ENCODE measurements at regions not wholly inside any gene's neighbourhood (a gene's known extent, or its start where the extent isn't known, plus 50 kb on each side); places are given as distances from the start of the nearest gene placed in this dataset.

DNA sequence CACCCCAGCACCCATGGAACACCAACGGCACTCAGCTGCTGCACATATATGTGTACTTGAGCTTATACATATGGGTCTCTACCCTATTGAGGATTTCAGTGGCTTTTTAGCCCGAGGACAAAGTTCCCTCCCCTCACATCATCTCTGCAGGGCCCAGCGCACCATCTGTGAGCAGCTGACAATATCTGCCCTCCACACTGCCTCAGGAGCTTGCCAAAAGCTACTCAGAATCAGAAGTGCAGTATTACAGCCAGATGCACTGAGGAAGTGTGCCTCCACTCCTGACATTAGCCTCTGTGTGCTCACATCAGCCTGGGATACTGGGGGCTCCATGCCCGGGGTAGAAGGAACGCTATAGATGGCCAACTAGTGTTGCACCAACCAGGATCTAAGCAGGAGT, 903.9 kb downstream of the UQCRFS1 start:
- Histone ChIP-seq H3K4me1 (no peaks in the 10 kb centered on the region), H3K27me3 (no peaks in the 10 kb centered on the region), H3K4me3 (no peak overlapping the region), H3K27ac (no peak overlapping the region), H3K36me3 (no peaks in the 10 kb centered on the region), H3K9me3 (no peaks in the 10 kb centered on the region)
- TF ChIP-seq, protein P1, sequence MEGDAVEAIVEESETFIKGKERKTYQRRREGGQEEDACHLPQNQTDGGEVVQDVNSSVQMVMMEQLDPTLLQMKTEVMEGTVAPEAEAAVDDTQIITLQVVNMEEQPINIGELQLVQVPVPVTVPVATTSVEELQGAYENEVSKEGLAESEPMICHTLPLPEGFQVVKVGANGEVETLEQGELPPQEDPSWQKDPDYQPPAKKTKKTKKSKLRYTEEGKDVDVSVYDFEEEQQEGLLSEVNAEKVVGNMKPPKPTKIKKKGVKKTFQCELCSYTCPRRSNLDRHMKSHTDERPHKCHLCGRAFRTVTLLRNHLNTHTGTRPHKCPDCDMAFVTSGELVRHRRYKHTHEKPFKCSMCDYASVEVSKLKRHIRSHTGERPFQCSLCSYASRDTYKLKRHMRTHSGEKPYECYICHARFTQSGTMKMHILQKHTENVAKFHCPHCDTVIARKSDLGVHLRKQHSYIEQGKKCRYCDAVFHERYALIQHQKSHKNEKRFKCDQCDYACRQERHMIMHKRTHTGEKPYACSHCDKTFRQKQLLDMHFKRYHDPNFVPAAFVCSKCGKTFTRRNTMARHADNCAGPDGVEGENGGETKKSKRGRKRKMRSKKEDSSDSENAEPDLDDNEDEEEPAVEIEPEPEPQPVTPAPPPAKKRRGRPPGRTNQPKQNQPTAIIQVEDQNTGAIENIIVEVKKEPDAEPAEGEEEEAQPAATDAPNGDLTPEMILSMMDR (IDR thresholded peaks at IDR 0.05): no peak
- intact Hi-C loops (cut with DNase I): no loop called here
- no peak for DNase-seq (ENCODE audit: low spot score in 2 of 2)

- TF ChIP-seq, protein P1 (IDR thresholded peaks at IDR 0.05): no peak
- no peak overlapping the region for H3K4me3 ChIP-seq
- no peaks in the 10 kb centered on the region for H3K36me3 ChIP-seq
- intact Hi-C loops (cut with DNase I): no loop called here
- no peak for DNase-seq (ENCODE audit: low spot score in 2 of 2)
- H3K4me1 ChIP-seq: no peaks in the 10 kb centered on the region
- no peaks in the 10 kb centered on the region for H3K27me3 ChIP-seq
- H3K27ac ChIP-seq: no peak overlapping the region
- H3K9me3 ChIP-seq: no peaks in the 10 kb centered on the region
Observed at GRCh38 chr19:28307963-28308362, 905.0 kb downstream of the UQCRFS1 start.

DNA sequence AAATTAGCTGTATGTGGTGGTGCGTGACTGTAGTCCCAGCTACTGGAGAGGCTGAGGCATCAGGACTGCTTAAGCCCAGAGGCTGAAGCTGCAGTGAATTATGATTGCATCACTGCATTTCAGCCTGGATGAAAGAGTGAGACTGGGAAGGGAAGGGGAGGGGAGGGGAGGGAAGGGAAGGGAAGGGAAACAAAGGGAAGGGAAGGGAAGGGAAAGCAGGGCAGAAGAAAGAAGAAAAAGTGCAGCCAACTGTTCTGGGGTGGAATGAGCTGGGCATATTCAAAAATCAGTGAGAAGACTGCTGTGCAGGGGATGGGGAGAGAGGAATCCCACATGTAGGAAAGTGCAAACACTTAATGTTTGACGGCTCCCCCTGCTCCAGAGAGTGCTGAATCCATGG, 905.5 kb downstream of the UQCRFS1 start:
- H3K27me3 ChIP-seq: no peaks in the 10 kb centered on the region
- no peak overlapping the region for H3K4me3 ChIP-seq
- no peaks in the 10 kb centered on the region for H3K36me3 ChIP-seq
- no peaks in the 10 kb centered on the region for H3K9me3 ChIP-seq
- no peak for DNase-seq (ENCODE audit: low spot score in 2 of 2)
- TF ChIP-seq, protein P1 (IDR thresholded peaks at IDR 0.05): no peak
- intact Hi-C loops (cut with DNase I): no loop called here
- no peaks in the 10 kb centered on the region for H3K4me1 ChIP-seq
- H3K27ac ChIP-seq: no peak overlapping the region

- TF ChIP-seq, protein P1 (IDR thresholded peaks at IDR 0.05): no peak
- Histone ChIP-seq H3K4me3 (no peak overlapping the region), H3K27me3 (no peaks in the 10 kb centered on the region), H3K9me3 (no peaks in the 10 kb centered on the region), H3K27ac (no peak overlapping the region), H3K36me3 (no peaks in the 10 kb centered on the region), H3K4me1 (no peaks in the 10 kb centered on the region)
- intact Hi-C loops (cut with DNase I): no loop called here
- no peak for DNase-seq (ENCODE audit: low spot score in 2 of 2)
Observed at GRCh38 chr19:28305513-28305912, 907.4 kb downstream of the UQCRFS1 start.

DNA sequence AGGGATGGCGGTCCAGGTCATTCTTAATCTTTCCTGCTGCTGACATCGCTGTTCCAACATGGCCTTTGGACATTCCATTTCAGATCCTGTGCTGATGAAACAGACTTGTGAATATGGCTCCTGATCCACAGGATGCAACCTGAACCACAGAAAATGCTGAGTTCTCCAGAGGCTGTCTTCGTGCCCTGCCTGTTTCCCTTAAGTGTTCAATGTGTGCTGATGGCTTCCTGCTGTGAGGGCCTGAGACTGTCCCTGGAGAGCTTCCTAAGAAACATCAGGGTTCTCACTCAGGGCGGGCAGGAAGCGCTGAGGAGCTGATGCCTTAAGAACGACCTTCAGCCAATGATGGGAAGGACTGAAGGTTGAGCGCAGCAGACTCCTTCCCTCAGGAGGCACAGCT, 909.4 kb downstream of the UQCRFS1 start:
- intact Hi-C loops (cut with DNase I): no loop called here
- H3K27me3 ChIP-seq: no peaks in the 10 kb centered on the region
- TF ChIP-seq, protein P1 (IDR thresholded peaks at IDR 0.05): no peak
- no peak overlapping the region for H3K27ac ChIP-seq
- DNase-seq (ENCODE audit: low spot score in 2 of 2): no peak
- H3K4me3 ChIP-seq: no peak overlapping the region
- no peaks in the 10 kb centered on the region for H3K4me1 ChIP-seq
- no peaks in the 10 kb centered on the region for H3K9me3 ChIP-seq
- H3K36me3 ChIP-seq: no peaks in the 10 kb centered on the region

DNA sequence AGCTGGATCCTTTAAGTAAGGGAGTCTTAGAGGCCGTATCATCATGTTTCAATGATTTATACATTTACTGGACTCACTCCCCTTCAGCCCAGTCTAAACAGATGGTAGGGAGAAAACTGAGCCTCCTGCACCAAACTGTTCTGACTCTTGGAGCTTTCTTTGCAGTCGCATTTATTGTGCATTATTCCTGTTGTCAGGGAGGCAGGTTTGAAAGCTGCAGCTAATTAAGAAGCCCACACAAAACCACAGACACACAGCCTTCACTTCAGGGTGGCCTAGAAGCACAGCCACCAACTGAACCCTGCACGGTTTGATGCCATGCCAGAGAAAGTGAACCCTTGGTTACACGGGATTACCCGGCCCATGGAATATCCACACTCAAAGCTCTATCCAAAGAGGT, 911.0 kb downstream of the UQCRFS1 start:
- no peak overlapping the region for H3K4me3 ChIP-seq
- H3K36me3 ChIP-seq: no peaks in the 10 kb centered on the region
- DNase-seq (ENCODE audit: low spot score in 2 of 2): no peak
- no peaks in the 10 kb centered on the region for H3K4me1 ChIP-seq
- no peaks in the 10 kb centered on the region for H3K9me3 ChIP-seq
- H3K27me3 ChIP-seq: no peaks in the 10 kb centered on the region
- TF ChIP-seq, protein P1 (IDR thresholded peaks at IDR 0.05): no peak
- no peak overlapping the region for H3K27ac ChIP-seq
- intact Hi-C loops (cut with DNase I): no loop called here
